HG03095 (cell line): ENCODE measurements at regions not wholly inside any gene's neighbourhood (a gene's known extent, or its start where the extent isn't known, plus 50 kb on each side); places are given as distances from the start of the nearest gene placed in this dataset.
"Not testable (repeated sequence)": the region's sequence is repeated elsewhere in the genome, so short reads cannot be mapped to it uniquely, and the experiment has no call there.

Source experiments
- ATAC-seq: cut with Tn5 transposase; IDR thresholded peaks from one replicate; pipeline ENCODE4 v1.9.1; 2021; ENCODE audit warnings: moderate library complexity; ENCODE audit not compliant: unreplicated experiment

DNA sequence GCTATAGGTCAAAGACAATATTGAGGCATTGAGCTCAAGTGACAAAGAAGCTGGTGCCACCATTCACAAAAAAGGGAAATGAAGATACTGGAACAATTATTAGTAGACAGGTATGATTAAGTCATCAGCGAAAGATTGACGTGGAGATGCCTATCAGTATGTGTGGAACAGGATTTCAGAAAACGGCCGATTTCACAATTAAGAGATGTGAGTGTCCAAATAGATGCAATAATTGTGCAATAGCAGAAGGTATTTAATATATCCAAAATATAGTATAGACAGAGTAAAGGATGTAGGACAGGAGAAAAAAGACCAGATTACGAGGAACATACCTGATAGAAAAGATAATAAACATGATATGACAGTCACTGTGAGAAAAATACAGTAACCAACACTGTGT is 433.1 kb downstream of the C12orf50 start:
- no peak for ATAC-seq

DNA sequence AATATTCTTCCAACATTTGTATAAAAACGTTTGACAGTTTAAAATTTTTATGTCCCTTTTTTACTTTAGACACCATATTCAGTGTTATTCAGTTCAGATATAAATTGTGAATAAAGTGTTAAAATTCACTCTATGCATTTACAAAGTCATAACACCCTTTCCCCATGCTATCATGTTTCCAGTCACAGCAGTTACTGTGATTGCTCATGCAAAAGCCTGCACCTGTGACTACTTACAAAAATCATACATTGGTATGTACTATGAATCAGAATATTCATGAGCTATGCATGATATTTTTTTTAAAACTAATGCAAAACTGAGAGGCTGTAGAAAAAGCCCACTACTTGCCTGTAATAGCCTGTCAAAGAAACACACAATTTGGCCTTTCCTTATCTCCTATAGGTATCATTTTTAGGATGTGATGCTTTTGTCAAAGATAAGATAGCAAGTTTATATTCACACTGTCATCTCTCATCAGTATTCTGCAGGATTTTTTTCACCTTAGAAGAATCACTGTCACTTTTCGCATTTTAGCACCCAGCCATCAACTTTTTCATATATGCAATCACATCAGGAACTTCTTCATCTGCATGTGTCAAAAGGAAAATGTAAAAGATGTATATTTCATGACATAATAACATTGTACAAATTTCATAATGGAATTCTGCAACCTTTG is 443.2 kb downstream of the C12orf50 start:
- ATAC-seq = no peak

DNA sequence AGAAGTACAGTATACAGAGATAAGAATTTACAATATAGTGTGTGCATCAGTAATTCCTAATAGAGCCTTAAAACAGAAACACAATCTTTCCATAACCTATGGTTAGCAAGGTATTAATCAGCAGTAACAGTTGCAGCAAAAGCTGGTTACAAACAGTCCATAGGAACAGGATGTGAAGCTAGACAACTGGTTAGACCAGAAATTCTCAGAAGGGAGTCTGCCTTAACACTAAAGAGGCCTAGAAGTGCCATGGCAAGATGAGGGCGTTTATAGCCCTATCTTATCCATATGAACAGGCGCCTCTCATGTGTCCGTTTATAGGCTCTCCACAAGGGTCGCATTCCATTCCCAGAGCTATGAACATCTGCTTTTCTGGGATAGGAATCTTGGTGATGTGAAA is 450.1 kb downstream of the C12orf50 start:
- not testable (repeated sequence) for ATAC-seq

DNA sequence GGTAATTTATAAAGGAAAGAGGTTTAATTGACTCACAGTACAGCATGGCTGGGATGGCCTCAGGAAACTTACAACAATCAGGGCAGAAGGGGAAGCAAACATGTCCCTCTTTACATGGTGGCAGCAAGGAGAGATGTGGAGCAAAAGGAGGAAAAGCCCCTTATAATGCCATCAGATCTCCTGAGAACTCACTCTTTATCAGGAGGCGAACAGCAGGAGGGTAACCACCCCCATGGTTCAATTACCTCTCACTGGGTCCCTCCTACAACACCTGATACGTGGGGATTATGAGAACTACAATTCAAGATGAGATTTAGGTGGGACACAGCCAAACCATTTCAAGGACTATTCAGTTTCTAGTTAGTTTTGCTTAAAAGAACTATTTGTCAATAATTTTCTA is 453.3 kb downstream of the C12orf50 start:
- ATAC-seq = no peak

DNA sequence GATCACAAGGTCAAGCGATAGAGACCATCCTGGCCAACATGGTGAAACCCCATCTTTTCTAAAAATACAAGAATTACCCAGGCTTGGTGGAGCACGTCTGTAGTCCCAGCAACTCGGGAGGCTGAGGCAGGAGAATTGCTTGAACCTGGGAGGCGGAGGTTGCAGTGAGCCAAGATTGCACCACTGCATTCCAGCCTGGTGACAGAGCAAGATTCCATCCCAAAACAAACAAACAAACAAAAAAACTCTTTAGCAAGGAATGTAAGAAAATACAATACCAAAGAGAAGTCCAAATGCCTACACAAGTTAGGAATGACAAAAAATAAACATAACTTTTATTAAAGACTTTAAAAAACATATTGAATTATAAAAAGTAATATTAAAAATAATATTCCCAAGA is 462.3 kb downstream of the C12orf50 start:
- not testable (repeated sequence) for ATAC-seq

DNA sequence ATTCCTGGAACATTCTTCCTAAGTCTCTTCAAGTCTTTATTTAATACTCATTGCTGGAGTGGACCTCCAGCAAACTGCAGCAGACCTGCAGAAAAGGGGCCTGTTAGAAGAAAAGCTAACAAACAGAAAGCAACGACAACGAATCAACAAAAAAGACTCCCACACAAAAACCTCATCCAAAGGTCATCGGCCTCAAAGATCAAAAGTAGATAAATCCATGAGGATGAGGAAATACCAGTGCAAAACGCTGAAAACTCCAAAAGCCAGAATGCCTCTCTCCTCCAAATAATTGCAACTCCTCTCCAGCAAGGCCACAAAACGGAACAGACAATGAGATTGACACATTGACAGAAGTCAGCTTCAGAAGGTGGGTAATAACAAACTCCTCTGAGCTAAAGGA is 472.2 kb downstream of the C12orf50 start:
- ATAC-seq = no peak

DNA sequence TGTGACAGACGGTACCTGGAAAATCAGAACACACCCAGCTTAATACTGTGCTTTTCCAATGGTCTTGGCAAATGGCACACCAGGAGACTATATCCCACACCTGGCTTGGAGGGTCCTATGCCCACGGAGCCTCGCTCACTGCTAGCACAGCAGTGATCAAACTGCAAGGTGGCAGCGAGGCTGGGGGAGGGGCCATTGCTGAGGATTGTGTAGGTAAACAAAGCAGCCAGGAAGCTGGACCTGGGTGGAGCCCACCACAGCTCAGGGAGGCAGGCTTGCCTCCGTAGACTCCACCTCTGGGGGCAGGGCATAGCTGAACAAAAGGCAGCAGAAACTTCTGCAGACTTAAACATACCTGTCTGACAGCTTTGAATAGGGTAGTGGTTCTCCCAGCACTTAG is 498.0 kb downstream of the C12orf50 start:
- ATAC-seq = not testable (repeated sequence)

DNA sequence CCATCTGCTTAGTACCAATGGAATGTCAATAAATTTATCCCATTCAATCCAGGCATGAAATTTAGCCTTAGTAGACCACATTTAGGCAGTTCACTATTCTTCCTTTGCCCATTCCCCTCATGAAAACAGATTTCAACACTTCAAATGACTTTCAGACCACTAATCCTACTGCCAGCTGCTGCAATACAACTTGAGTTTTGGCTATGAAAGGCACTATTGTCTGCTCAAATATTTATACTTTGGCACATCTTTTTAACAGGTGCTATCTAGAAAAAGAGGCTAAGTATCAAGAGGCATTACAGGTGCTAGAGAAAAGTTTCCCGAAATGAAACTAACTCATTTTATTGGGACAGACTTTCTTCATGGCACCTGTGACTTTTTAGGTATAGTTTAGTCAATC is 499.8 kb downstream of the C12orf50 start:
- no peak for ATAC-seq

DNA sequence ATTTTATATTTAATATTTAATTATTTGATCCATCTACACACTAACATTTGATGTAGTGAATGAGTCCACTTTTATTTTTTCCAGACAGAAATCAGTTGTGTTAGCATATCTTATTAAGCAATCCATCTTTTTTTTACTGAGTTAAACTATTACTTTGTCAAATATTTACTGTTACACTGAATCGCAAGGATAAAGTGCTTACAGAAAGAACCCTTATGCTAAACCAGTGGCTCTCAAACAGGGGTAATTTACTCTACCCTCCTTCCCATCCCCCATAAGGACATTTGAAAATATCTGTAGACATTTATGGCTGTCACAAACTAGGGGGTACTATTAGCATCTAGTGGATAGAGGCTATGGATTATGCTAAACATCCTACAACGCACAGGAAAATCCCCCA is 508.2 kb downstream of the C12orf50 start:
- ATAC-seq = no peak

DNA sequence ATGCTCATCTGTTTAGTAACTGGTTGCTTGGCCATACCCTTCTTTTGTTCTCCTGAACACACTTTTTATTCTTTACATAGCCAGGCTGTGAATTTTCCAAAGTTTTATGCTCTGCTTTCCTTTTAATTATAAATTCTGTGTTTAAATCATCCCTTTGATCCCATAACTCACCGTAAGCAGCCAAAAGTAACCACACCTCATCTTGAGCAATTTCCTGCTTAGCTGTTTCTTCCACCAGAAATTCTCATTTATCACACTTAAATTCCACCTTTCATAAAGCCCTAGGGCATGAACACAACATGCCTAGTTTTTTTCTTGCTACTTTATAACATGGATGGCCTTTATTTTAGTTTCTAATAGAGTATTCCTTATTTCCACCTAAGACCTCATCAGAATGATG is 510.7 kb downstream of the C12orf50 start:
- ATAC-seq = no peak

DNA sequence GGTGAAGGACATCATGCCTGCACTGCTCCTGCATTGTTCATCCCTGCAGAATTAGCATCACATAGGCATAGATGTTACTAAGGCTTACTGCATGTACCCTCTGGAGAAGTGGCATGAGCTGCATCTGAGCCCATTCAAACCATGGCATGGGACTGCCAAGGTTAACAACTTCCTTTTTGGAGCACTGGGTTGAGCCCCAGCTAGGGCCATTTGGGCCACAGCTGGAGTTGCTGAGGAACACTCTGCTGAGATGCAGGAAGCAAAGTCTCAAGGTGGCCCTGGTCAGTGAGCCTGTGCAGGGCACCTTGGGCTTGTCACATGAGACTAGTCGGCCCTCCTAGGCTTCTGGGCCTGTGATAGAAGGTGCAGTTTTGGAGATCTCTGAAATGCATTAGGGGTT is 511.2 kb downstream of the C12orf50 start:
- ATAC-seq = no peak

DNA sequence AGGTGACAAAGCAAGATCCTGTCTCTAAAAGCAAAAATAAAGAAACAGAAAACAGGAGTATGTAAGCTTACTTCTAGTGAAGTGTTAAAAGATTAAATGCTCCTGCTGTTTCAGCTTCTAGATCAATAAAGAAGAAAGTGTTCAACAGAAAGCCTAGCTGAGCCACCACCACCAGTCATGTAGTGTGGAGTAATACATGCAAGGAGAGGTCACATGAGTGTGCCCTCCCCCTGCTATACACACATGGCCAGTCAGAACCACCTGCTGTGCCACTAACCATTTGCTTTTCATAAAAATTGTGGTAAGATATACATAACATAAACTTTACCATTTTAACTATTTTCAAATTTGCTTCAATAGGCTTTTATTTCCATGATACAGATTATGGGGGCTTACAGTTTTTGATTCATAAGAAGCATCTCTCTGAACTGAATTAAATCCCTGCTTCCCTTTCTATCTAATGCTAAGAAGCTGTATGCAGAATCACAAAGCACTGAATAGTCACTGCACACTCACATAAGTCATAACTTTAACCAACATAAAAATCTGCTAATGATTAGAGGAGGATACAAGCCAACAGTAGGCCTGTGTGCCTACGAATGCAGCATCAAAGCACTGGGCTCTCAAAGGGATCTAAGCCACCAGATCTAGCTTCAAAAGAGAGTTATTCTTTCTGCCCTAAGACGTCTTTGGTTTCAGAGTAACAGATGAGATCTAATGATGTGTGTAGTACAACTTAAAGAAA is 515.5 kb downstream of the C12orf50 start:
- no peak for ATAC-seq

DNA sequence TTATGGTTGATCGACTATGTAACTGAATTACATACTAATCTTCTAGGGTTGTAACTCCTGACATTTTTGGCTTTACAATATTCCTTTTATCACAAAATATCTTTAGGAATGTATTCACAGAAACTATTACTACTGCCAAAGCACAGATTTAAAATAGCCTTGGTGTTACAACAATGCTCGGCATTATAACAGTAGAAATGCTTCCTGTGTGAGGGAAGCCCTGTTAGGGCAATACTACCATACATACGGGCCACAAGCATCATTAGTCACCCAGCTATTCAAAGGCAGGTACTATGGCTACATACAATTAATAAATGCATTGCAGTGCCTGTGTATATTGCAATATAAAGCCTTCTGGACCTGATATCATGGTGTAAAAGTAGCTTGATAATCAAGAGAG is 517.8 kb downstream of the C12orf50 start:
- no peak for ATAC-seq

DNA sequence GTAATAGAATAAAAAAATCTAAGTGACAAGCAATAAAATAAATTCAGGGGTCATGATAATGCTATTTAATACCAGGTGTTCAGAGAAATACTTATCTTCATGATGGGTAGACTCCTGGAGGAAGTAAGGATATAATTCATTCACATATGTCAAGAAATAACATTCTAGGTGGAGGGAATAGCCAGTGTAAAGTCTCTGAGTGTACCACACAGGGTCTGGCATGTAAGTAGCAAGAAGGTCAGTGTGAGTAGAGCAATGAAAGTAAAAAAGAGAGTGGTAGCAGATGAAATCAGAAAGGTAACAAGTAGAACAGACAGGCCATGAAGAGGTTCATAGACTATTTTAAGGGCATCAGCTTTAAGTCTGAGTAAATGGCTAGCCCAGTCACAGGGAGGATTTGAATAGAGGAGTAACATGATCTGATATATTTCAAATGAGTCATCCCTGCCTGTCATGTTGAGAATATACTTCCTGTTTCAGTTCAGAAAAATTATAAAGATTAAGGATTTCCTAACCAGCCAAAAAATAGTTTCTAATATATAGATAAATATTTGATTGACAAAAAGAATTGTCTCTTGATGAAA is 519.9 kb downstream of the C12orf50 start:
- ATAC-seq = no peak

DNA sequence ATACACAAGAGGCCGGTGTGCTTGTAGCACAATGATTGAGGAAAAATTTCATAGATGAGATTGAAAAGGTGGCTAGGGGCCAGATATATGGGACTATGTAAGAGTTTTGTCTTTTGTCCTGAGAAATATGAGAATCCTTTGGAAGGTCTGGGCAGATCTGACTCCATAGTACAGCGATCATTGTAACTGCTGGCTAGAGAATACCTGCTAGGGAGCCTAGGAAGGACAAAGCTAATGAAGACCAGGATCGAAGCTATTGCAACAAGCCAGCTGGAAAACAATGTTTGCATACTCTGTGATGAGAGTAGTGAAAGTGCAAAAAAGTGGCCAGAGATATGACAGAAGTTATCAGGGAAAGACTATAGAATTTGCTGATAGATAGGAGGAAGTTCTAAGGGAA is 537.6 kb downstream of the C12orf50 start:
- ATAC-seq = no peak

DNA sequence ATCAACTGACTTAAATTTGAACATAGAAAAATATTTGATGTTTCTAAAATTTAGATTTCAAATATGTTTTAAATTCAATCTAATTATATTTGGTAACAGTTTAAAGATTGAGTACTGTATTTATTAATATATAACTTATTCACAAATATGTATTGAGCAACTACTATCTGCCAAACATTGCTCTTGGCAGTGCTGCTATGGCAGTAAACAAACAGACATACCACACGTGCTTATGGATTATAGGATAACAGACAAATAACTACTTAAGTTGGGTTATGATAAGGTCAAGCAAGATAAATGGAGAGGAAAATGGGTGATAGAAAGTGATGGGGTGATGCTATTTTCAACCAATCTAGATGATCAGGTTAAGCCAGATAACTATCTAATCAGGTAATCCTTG is 538.1 kb downstream of the C12orf50 start:
- no peak for ATAC-seq

DNA sequence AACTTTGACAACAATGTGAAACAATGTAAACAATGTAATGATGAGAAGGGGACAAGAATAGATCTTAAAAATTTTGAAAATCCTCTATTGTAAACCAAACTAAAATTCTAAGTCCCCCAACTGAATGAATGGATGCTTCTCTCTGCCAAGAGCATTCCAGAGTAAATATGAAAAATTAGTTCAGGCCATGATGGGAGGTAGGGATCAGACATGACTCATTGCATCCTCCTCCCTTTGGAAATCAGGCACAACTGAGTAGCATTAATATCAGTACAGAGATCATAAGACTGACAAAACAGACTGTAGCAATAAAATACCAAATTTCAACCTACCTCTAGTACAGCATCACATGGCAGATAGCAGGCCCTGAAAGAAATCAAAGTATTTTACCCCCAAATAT is 559.9 kb downstream of the C12orf50 start:
- no peak for ATAC-seq

DNA sequence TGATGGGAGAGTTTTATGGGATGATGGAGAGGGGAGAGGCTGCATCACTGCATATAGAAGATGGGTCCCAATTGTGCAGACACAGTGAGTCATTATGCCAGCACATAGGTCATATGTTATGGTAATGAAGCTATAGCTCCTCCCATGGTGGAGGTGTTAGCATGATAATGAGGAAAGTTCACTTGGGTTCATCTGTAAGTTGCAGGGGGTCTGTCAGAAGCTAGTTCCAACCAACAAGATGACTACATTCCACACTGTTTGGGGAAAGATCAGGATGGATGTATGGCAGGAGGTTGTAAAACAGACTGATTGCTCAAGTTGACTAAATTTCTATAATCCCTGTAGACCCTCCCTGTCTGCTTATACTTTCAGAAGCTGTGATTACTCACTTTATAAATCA is 561.3 kb downstream of the C12orf50 start:
- ATAC-seq = no peak

DNA sequence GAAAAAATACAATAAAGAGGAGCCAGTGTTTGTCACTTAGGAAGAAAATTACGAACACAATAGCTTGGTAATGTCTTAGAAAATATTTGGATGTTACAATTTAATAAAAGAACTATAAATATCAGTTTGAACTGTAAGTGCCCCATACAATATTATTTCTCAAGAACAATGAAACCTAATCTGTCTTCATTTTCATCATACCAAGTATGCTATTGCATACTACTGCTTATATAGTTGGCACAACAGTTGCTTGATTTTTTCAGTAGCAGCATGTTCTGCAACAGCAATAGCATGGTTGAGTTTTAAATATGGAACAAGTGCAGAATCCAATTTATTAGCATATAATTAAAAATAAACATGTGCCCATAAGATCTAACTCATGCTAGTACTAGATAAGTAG is 564.6 kb downstream of the C12orf50 start:
- ATAC-seq = no peak

DNA sequence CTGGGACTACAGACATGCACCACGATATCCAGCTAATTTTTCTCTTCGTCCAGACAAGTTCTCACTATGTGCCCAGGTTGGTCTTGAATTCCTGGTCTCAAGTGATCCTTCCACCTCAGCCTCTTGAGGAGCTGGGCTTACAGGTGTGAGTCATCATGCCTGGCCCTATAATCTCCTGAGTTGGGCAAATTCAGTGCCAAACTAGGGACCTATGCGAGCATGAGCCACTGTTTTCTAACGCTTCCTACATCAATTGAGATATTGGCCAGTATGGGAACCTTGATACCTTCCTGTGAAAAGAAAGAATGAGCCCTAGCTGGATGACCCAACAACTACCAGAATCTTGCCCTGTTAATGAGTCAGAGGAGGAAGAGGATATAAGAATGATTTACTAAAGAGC is 585.2 kb downstream of the C12orf50 start:
- ATAC-seq = no peak

DNA sequence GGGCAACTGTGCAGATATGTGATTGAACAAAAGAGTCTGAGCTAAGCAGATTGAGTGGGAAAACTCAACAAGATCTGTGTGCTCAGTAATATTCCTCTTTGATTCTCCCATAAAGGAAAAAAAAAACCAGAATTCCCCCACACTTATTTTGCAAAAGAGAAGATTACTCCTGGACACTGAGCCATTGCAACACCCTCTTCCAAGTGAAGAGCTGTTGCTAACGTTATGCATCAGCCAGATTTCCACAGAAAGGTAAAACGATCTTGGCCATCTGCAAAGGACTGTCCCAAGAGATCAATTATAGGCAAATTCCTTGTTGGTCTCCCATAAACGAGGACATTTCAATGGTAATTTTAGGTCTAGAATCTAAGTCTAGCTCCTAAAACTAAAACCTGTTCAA is 587.7 kb downstream of the C12orf50 start:
- no peak for ATAC-seq
